H9 (cell line): ENCODE measurements at regions not wholly inside any gene's neighbourhood (a gene's known extent, or its start where the extent isn't known, plus 50 kb on each side); places are given as distances from the start of the nearest gene placed in this dataset.

Source experiments
- DNase-seq: peaks from one replicate; pipeline ENCODE4 v3.0.0-alpha.2; 2017
- H2AFZ ChIP-seq: one replicate; pipeline ENCODE4 v1.6.1; 2013; ENCODE audit warnings: mild to moderate bottlenecking, low read length, control low read depth, moderate library complexity
- H2AK5ac ChIP-seq: 2 replicates; pipeline ENCODE4 v1.6.1; 2013; ENCODE audit warnings: low read length, control low read depth, mixed read lengths; ENCODE audit not compliant: insufficient read length
- H2BK120ac ChIP-seq: one replicate; pipeline ENCODE4 v1.6.1; 2013; ENCODE audit warnings: low read depth, mild to moderate bottlenecking, low read length, control low read depth, inconsistent platforms; ENCODE audit not compliant: poor library complexity, severe bottlenecking
- H2BK12ac ChIP-seq: 2 replicates; pipeline ENCODE4 v1.6.1; 2013; ENCODE audit warnings: low read length, control low read depth, mixed read lengths, low read depth; ENCODE audit not compliant: insufficient read length
- H2BK15ac ChIP-seq: 2 replicates; pipeline ENCODE4 v1.6.1; 2013; ENCODE audit warnings: low read depth, low read length, control low read depth
- H2BK20ac ChIP-seq: one replicate; pipeline ENCODE4 v1.6.1; 2013; ENCODE audit warnings: low read depth, mild to moderate bottlenecking, low read length, control low read depth, inconsistent platforms; ENCODE audit not compliant: poor library complexity, severe bottlenecking
- H2BK5ac ChIP-seq: 2 replicates; pipeline ENCODE4 v1.6.1; 2013; ENCODE audit warnings: low read length, control low read depth, mixed read lengths; ENCODE audit not compliant: insufficient read length
- H3K14ac ChIP-seq: 2 replicates; pipeline ENCODE4 v1.6.1; 2013; ENCODE audit warnings: low read length, control low read depth; ENCODE audit not compliant: insufficient read depth
- H3K18ac ChIP-seq: 2 replicates; pipeline ENCODE4 v1.6.1; 2013; ENCODE audit warnings: low read depth, mild to moderate bottlenecking, mixed read lengths, low read length, control low read depth; ENCODE audit not compliant: insufficient read length
- H3K23ac ChIP-seq: 2 replicates; pipeline ENCODE4 v1.6.1; 2013; ENCODE audit warnings: low read length, control low read depth, mixed read lengths, low read depth; ENCODE audit not compliant: insufficient read length
- H3K23me2 ChIP-seq: 2 replicates; pipeline ENCODE4 v1.6.1; 2013; ENCODE audit warnings: low read depth, mild to moderate bottlenecking, mixed read lengths, low read length, control low read depth; ENCODE audit not compliant: insufficient read length, poor library complexity, severe bottlenecking
- H3K27ac ChIP-seq: 2 replicates; pipeline ENCODE4 v1.5.1; 2013; ENCODE audit warnings: low read length, control low read depth, mixed read lengths, low read depth; ENCODE audit not compliant: insufficient read length
- H3K27me3 ChIP-seq: 2 replicates; pipeline ENCODE4 v1.6.1; 2013; ENCODE audit warnings: low read length, control low read depth, inconsistent platforms; ENCODE audit not compliant: insufficient read depth
- H3K4ac ChIP-seq: 2 replicates; pipeline ENCODE4 v1.6.1; 2013; ENCODE audit warnings: low read depth, mild to moderate bottlenecking, control low read depth, inconsistent platforms, low read length, moderate library complexity
- H3K4me1 ChIP-seq: 2 replicates; pipeline ENCODE4 v1.6.1; 2013; ENCODE audit warnings: low read length, control low read depth, inconsistent platforms; ENCODE audit not compliant: insufficient read depth
- H3K4me2 ChIP-seq: 2 replicates; pipeline ENCODE4 v1.6.1; 2013; ENCODE audit warnings: low read length, control low read depth, mixed read lengths; ENCODE audit not compliant: insufficient read length, insufficient read depth
- H3K56ac ChIP-seq: 2 replicates; pipeline ENCODE4 v1.6.1; 2013; ENCODE audit warnings: low read depth, mild to moderate bottlenecking, mixed read lengths, low read length, control low read depth; ENCODE audit not compliant: insufficient read length
- H3K79me1 ChIP-seq: 2 replicates; pipeline ENCODE4 v1.6.1; 2013; ENCODE audit warnings: low read depth, mild to moderate bottlenecking, moderate library complexity, low read length, control low read depth, inconsistent platforms; ENCODE audit not compliant: insufficient read depth, poor library complexity, severe bottlenecking
- H3K79me2 ChIP-seq: 2 replicates; pipeline ENCODE4 v1.6.1; 2013; ENCODE audit warnings: low read length, control low read depth, inconsistent platforms; ENCODE audit not compliant: insufficient read depth
- H3K9ac ChIP-seq: 2 replicates; pipeline ENCODE4 v1.6.1; 2013; ENCODE audit warnings: low read length, control low read depth, mixed read lengths; ENCODE audit not compliant: insufficient read length; ENCODE audit errors: extremely low read depth
- H3K9me3 ChIP-seq: one replicate; pipeline ENCODE4 v1.6.1; 2013; ENCODE audit warnings: low read depth, low read length, inconsistent platforms; ENCODE audit not compliant: control insufficient read depth
- H3T11ph ChIP-seq: one replicate; pipeline ENCODE4 v1.6.1; 2013; ENCODE audit warnings: mild to moderate bottlenecking, low read length, control low read depth, inconsistent platforms
- H4K20me1 ChIP-seq: one replicate; pipeline ENCODE4 v1.6.1; 2013; ENCODE audit not compliant: control insufficient read depth, insufficient read length, insufficient read depth
- H4K5ac ChIP-seq: 2 replicates; pipeline ENCODE4 v1.6.1; 2013; ENCODE audit warnings: low read depth, mild to moderate bottlenecking, mixed read lengths, low read length, control low read depth; ENCODE audit not compliant: insufficient read length
- H4K8ac ChIP-seq: replicated peaks from 2 replicates; pipeline ENCODE4 v1.6.1; 2013; ENCODE audit warnings: low read length, control low read depth, mixed read lengths, low read depth; ENCODE audit not compliant: insufficient read length
- H4K91ac ChIP-seq: 2 replicates; pipeline ENCODE4 v1.6.1; 2013; ENCODE audit warnings: low read depth, mild to moderate bottlenecking, moderate library complexity, mixed read lengths, low read length, control low read depth; ENCODE audit not compliant: insufficient read length
- H3K27ac Mint-ChIP-seq, 3 experiments: 2 replicates in 2 of 3; 3 replicates in 1 of 3; pipeline ENCODE4 v1.8.0; 2020 to 2021; ENCODE audit warnings: mixed read lengths in 3 of 3, mild to moderate bottlenecking in 1 of 3, moderate library complexity in 1 of 3
- H3K27me3 Mint-ChIP-seq: 2 replicates; pipeline ENCODE4 v1.8.0; 2021; ENCODE audit warnings: low read depth, mild to moderate bottlenecking, moderate library complexity, mixed read lengths
- H3K36me3 Mint-ChIP-seq, 3 experiments: 2 replicates in 2 of 3; 3 replicates in 1 of 3; pipeline ENCODE4 v1.8.0; 2020 to 2021; ENCODE audit warnings: low read depth in 3 of 3, mixed read lengths in 3 of 3; ENCODE audit not compliant: insufficient read depth in 1 of 3
- H3K4me1 Mint-ChIP-seq, 2 experiments: 2 replicates each; pipeline ENCODE4 v1.8.0; 2020; ENCODE audit warnings: mixed read lengths in 2 of 2
- H3K4me3 Mint-ChIP-seq, 2 experiments: 2 replicates in 1 of 2; 3 replicates in 1 of 2; pipeline ENCODE4 v1.8.0; 2020 to 2021; ENCODE audit warnings: mild to moderate bottlenecking in 2 of 2, mixed read lengths in 2 of 2, moderate library complexity in 1 of 2
- H3K9me3 Mint-ChIP-seq, 2 experiments: 2 replicates in 1 of 2; 3 replicates in 1 of 2; pipeline ENCODE4 v1.8.0; 2020; ENCODE audit warnings: mild to moderate bottlenecking in 2 of 2, mixed read lengths in 2 of 2, moderate library complexity in 1 of 2
- CTCF ChIP-seq: fragments of 200-600 bp; sonication (generic); conservative IDR thresholded peaks from 3 replicates; pipeline ENCODE4 v1.8.0; 2021; ENCODE audit warnings: antibody characterized with exemption, mild to moderate bottlenecking
- WGBS: extraction: QIAGEN DNeasy Blood & Tissue Kit; methylation state at CpG from one replicate; pipeline ENCODE4 v1.1.7; 2013; ENCODE audit warnings: missing lambda C conversion rate, low lambda C conversion rate, mixed read lengths; ENCODE audit not compliant: insufficient read length; ENCODE audit errors: extremely low coverage; 5-methylcytosine and 5-hydroxymethylcytosine counted together

GRCh38 chr5:91469517-91470165, 86.5 kb upstream of the ARRDC3 start:
- Histone ChIP-seq H2AFZ (no peak overlapping the region), H3K9ac (no peak overlapping the region), H3K27me3 (no peaks in the 10 kb centered on the region), H3K79me2 (no peaks in the 10 kb centered on the region), H3K79me1 (no peaks in the 10 kb centered on the region), H3K23me2 (no peaks in the 10 kb centered on the region), H3K4me2 (no peak overlapping the region), H3T11ph (no peak overlapping the region), H4K8ac (no peak overlapping the region), H4K5ac (no peak overlapping the region), H2BK5ac (no peak overlapping the region), H3K18ac (no peak overlapping the region), H3K4ac (no peak overlapping the region), H3K27ac (no peak overlapping the region), H3K9me3 (no peaks in the 10 kb centered on the region), H3K56ac (no peak overlapping the region), H4K20me1 (no peaks in the 10 kb centered on the region), H2BK15ac (no peak overlapping the region), H4K91ac (no peak overlapping the region), H2AK5ac (no peak overlapping the region), H2BK120ac (no peak overlapping the region), H2BK12ac (no peak overlapping the region), H3K23ac (no peak overlapping the region), H3K4me1 (no peaks in the 10 kb centered on the region; the same call in 1 of the 2 replicates), H2BK20ac (no peak overlapping the region), H3K14ac (no peak overlapping the region)
- Mint-ChIP-seq H3K27me3 (no peaks in the 10 kb centered on the region), H3K27ac (no peak overlapping the region), H3K4me3 (no peak overlapping the region), H3K9me3 (no peaks in the 10 kb centered on the region), H3K36me3 (no peaks in the 10 kb centered on the region), H3K4me1 (peaks cover 0 to 2% of the 10 kb centered on the region in 2 experiments; a peak in 1 of 4 replicates)
- no peak for TF ChIP-seq CTCF
- no peak for DNase-seq
- no CpG with 5 or more reads among the region's 10 CpGs for whole genome bisulfite sequencing
